HUDEP-2 (cell line): ENCODE measurements at regions not wholly inside any gene's neighbourhood (a gene's known extent, or its start where the extent isn't known, plus 50 kb on each side); places are given as distances from the start of the nearest gene placed in this dataset.

Source experiments
- DNase-seq, 76 experiments: peaks; one replicate each; lab custom pipeline; 2025; ENCODE audit not compliant: unreplicated experiment in 76 of 76; lab: John Stamatoyannopoulos, UW

GRCh38 chr17:65446838-65447526, 114.5 kb downstream of the AXIN2 start:
- DNase-seq, result no peak

- DNase-seq, result no peak
Observed at GRCh38 chr17:65446043-65446442, 115.4 kb downstream of the AXIN2 start.

GRCh38 chr17:65444049-65444448, 117.4 kb downstream of the AXIN2 start:
- DNase-seq, result no peak

- no peak for DNase-seq
Observed at GRCh38 chr17:65442691-65443090, 118.8 kb downstream of the AXIN2 start.

GRCh38 chr17:65442250-65442649, 119.2 kb downstream of the AXIN2 start:
- no peak for DNase-seq

GRCh38 chr17:65441053-65441605, 120.3 kb downstream of the AXIN2 start:
- DNase-seq, result no peak

GRCh38 chr17:65438708-65439294, 122.6 kb downstream of the AXIN2 start:
- DNase-seq, result no peak

- no peak for DNase-seq
Observed at GRCh38 chr17:65438173-65438572, 123.3 kb downstream of the AXIN2 start.

- no peak for DNase-seq
Observed at GRCh38 chr17:65436871-65437270, 124.6 kb downstream of the AXIN2 start.

GRCh38 chr17:65434878-65435277, 126.6 kb downstream of the AXIN2 start:
- DNase-seq, result no peak

- DNase-seq, result no peak
Observed at GRCh38 chr17:65434251-65434650, 127.2 kb downstream of the AXIN2 start.

- no peak for DNase-seq
Observed at GRCh38 chr17:65433592-65433991, 127.9 kb downstream of the AXIN2 start.

- no peak for DNase-seq
Observed at GRCh38 chr17:65433157-65433556, 128.3 kb downstream of the AXIN2 start.

GRCh38 chr17:65431116-65431515, 130.3 kb downstream of the AXIN2 start:
- DNase-seq, result no peak

GRCh38 chr17:65430209-65430833, 131.1 kb downstream of the AXIN2 start:
- no peak for DNase-seq

- DNase-seq, result no peak
Observed at GRCh38 chr17:65423346-65424140, 137.9 kb downstream of the AXIN2 start.

- no peak for DNase-seq
Observed at GRCh38 chr17:65418622-65419021, 142.8 kb downstream of the AXIN2 start.

GRCh38 chr17:65417406-65418221, 143.8 kb downstream of the AXIN2 start:
- DNase-seq, result no peak

GRCh38 chr17:65415991-65416390, 145.5 kb downstream of the AXIN2 start:
- no peak for DNase-seq

- no peak for DNase-seq
Observed at GRCh38 chr17:65413390-65413789, 148.1 kb downstream of the AXIN2 start.
